Sigmoid colon (tissue), 4 donors: ENCODE measurements at regions not wholly inside any gene's neighbourhood (a gene's known extent, or its start where the extent isn't known, plus 50 kb on each side); places are given as distances from the start of the nearest gene placed in this dataset.

ENCODE experiments used
- CTCF ChIP-seq, 4 experiments: fragments of 450-650 bp in 3 of 4; fragments of 200-600 bp in 1 of 4; IDR thresholded peaks; one replicate each; pipeline ENCODE4 v1.5.1; 2016 to 2019; ENCODE audit warnings: antibody characterized with exemption in 4 of 4, mild to moderate bottlenecking in 3 of 4, moderate library complexity in 2 of 4
- POLR2A ChIP-seq, 2 donors: fragments of 450-650 bp; IDR thresholded peaks; one replicate each; pipeline ENCODE4 v1.6.1; 2016; ENCODE audit warnings: antibody characterized with exemption in 2 of 2, mild to moderate bottlenecking in 2 of 2, moderate library complexity in 2 of 2
- POLR2AphosphoS5 ChIP-seq, 4 donors: sonication (generic); formaldehyde crosslinking; IDR thresholded peaks; one replicate each; pipeline ENCODE4 v1.6.1; 2017; ENCODE audit warnings: antibody characterized with exemption in 4 of 4

- TF ChIP-seq CTCF (IDR thresholded peaks at IDR 0.05) (no peak), POLR2A (IDR thresholded peaks at IDR 0.05) (no peak), POLR2AphosphoS5 (IDR thresholded peaks at IDR 0.05) (no peak)
These were observed 142.4 kb downstream of the ZFP64 start for GRCh38 chr20:52049001-52049731.
